Heart left ventricle (tissue), 16 donors: ENCODE measurements at regions not wholly inside any gene's neighbourhood (a gene's known extent, or its start where the extent isn't known, plus 50 kb on each side); places are given as distances from the start of the nearest gene placed in this dataset.

Experiments
- ATAC-seq, 4 donors: fragments of 200-7000 bp; cut with Tn5 transposase; one replicate each; pipeline ENCODE4 v1.9.1; 2020 to 2022; ENCODE audit warnings: moderate library complexity in 4 of 4, mild to moderate bottlenecking in 3 of 4, moderate number of reproducible peaks in 1 of 4
- DNase-seq, 5 donors: peaks; one replicate each; pipeline ENCODE4 v3.0.0-alpha.2; 2020
- H3K27ac ChIP-seq, 12 donors: fragments of 200-600 bp; sonication (generic) in 4 of 12; one replicate each; pipeline versions ENCODE4 v1.5.0 to v1.8.0; 2016 to 2022; ENCODE audit warnings: mild to moderate bottlenecking in 2 of 12
- H3K27me3 ChIP-seq, 9 donors: fragments of 200-600 bp; sonication (generic) in 2 of 9; one replicate each; pipeline versions ENCODE4 v1.5.1 to v1.8.0; 2016 to 2022; ENCODE audit warnings: mild to moderate bottlenecking in 3 of 9
- H3K36me3 ChIP-seq, 9 donors: fragments of 200-600 bp; sonication (generic) in 2 of 9; one replicate each; pipeline versions ENCODE4 v1.5.0 to v1.8.0; 2018 to 2022; ENCODE audit warnings: mild to moderate bottlenecking in 2 of 9
- H3K4me1 ChIP-seq, 12 donors: fragments of 200-600 bp; sonication (generic) in 4 of 12; one replicate each; pipeline versions ENCODE4 v1.5.0 to v1.8.0; 2016 to 2022; ENCODE audit warnings: mild to moderate bottlenecking in 3 of 12
- H3K4me3 ChIP-seq, 12 donors: fragments of 200-600 bp; sonication (generic) in 4 of 12; one replicate each; pipeline versions ENCODE4 v1.5.0 to v1.8.0; 2017 to 2022; ENCODE audit warnings: mild to moderate bottlenecking in 9 of 12, moderate library complexity in 4 of 12
- H3K9me3 ChIP-seq, 12 donors: fragments of 200-600 bp; sonication (generic) in 4 of 12; one replicate each; pipeline versions ENCODE4 v1.5.0 to v1.8.0; 2016 to 2022; ENCODE audit warnings: mild to moderate bottlenecking in 1 of 12
- CTCF ChIP-seq, 12 donors: fragments of 200-600 bp; sonication (generic) in 4 of 12; IDR thresholded peaks; one replicate each; pipeline versions ENCODE4 v1.5.0 to v1.8.0; 2018 to 2022; ENCODE audit warnings: antibody characterized with exemption in 12 of 12, mild to moderate bottlenecking in 5 of 12
- POLR2A ChIP-seq, 2 donors: fragments of 450-650 bp; IDR thresholded peaks; one replicate each; pipeline ENCODE4 v1.6.1; 2017; ENCODE audit warnings: antibody characterized with exemption in 2 of 2, mild to moderate bottlenecking in 2 of 2, moderate library complexity in 2 of 2
- WGBS, 4 donors: extraction: QIAGEN DNeasy Blood & Tissue Kit in 2 of 4; methylation state at CpG; one replicate each; pipeline versions ENCODE4 v1.1.5 to v1.1.7; 2013 to 2018; 5-methylcytosine and 5-hydroxymethylcytosine counted together
- intact Hi-C, 10 donors: fragments of 100-400 bp; cut with DNase I; formaldehyde crosslinking; loops; one replicate each; pipeline versions ENCODE4 v1.11.1 to v1.14.2; 2022
- donor health status: ischemic (EF 13 %, LVEDD 7.1; RV severe dilation, severe dysfunction).
- donor health status: healthy with polysubstance abuse.
- donor health status: DM: no; HTN: yes; CAD: no.
- donor health status: DM: no; HTN: no; CAD: no.
- donor health status: ischemic (EF 25% LVEDD 6.9; RV normal size, moderate dysfunction).
- donor health status: ischemic (EF 25% LVEDD 5.7; RV mildly dilated, moderate dysfunction).
- donor health status: healthy.
- donor health status: DM: yes; HTN: yes; CAD: no.
- donor health status: ischemic (EF 35%, LVEDD 5.7; RV mildly dilated, moderate dysfunction).
- donor health status: nonischemic (EF 11% LVEDD 7.7; RV severe dilation, severe dysfunction).
- donor health status: DM: yes; HTN: yes; CAD: no.
- donor health status: PGD.
- donor health status: ischemic (EF 29% LVEDD 5.4; RV normal size, mild dysfunction).
- donor health status: nonischemic (EF 23%, LVEDD 6.1; RV moderate dilation, normal function).

GRCh38 chr9:36764364-36765076 lies 191.8 kb downstream of the MELK start:
- intact Hi-C loops, result no loop called here
- Histone ChIP-seq H3K4me3 (no peak overlapping the region), H3K9me3 (no peaks in the 10 kb centered on the region), H3K27ac (no peak overlapping the region), H3K36me3 (no peaks in the 10 kb centered on the region), H3K4me1 (no peaks in the 10 kb centered on the region), H3K27me3 (peaks cover 0 to 54% (median 17%) of the 10 kb centered on the region in 9 donors)
- WGBS, 4 donors, result 75 to 86% (median 86%) methylated on average over 14 of the region's 14 CpGs
- no peak for ATAC-seq
- DNase-seq, result no peak
- TF ChIP-seq POLR2A (IDR thresholded peaks at IDR 0.05) (no peak), CTCF (IDR thresholded peaks at IDR 0.05) (no peak)

DNA sequence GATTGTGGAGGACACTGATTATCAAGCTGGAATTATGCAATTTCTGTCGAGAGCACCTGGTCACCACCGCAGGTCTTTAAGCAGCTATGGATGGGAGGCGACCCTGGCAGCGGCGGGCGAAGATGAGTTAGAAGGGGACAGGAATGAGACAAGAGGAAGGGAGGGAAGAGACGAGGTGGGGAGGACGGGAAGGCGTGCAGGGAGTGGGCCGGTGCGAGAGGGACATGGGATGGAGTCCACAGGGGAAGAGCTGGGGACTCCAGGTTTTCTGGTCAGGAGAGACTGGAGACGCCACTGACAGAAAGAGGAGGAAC lies 192.3 kb downstream of the MELK start:
- WGBS, 4 donors, result 58 to 80% (median 75%) methylated on average over 12 of the region's 12 CpGs
- Histone ChIP-seq H3K9me3 (no peaks in the 10 kb centered on the region), H3K4me3 (no peak overlapping the region), H3K27me3 (peaks cover 0 to 53% (median 16%) of the 10 kb centered on the region in 9 donors), H3K4me1 (no peaks in the 10 kb centered on the region), H3K27ac (no peak overlapping the region), H3K36me3 (no peaks in the 10 kb centered on the region)
- DNase-seq (no peak), ATAC-seq (no peak)
- intact Hi-C loops, result no loop called here
- TF ChIP-seq POLR2A (IDR thresholded peaks at IDR 0.05) (no peak), CTCF (IDR thresholded peaks at IDR 0.05) (no peak)

DNA sequence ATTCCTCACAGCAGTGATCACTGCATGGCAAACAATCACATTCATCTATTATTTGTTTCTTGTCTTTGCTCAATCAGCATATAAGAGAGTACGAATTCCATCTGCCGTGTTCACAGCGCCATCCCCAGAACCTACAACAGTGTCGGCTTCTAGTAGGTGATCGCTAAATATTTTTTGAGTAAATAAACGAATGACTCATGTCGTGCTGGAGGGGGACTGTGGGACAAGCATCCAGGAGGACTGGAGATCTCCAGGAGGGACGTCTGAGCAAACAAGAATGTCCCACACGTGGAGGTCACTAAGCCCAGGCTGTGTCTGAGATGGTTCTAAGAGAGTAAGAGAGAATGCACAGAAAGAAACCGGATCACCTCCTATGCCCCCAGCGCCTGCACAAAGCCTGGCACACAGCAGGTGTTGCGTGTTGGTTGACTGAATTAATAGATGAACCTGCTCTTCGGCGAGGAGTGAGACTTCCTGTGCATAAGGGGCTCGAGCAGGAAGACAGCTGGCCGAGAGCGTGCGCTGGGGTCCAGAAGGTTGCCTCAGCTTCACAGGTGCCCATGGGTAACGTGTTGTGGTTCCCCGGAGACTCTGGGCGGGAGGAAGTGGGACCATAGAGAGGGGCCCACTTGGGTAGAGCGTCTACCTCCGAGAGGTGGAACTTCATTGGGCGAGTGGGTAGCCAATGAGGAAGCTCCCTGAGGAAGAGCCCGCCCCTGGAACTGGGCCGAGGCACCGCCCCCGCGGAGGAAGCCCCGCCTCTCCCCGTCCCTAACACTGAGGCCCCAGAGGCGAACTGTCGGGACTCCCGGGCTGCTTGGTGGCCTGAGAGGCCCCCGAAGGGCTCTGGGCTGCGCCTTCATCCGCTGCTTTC lies 193.0 kb downstream of the MELK start:
- peak; percentile 62 to 86 (median 76) for ATAC-seq
- Histone ChIP-seq H3K27me3 (peaks cover 0 to 49% (median 10%) of the 10 kb centered on the region in 9 donors), H3K36me3 (no peaks in the 10 kb centered on the region), H3K4me1 (no peaks in the 10 kb centered on the region), H3K9me3 (no peaks in the 10 kb centered on the region), H3K27ac (no peak overlapping the region), H3K4me3 (peak overlapping the region in 9 of 12 donors; percentile 2 to 53 (median 27))
- intact Hi-C loops, result no loop called here
- peak; percentile 45 to 78 (median 47) for DNase-seq
- WGBS, 4 donors, result 9 to 27% (median 20%) methylated on average over 35 to 37 of the region's 37 CpGs
- TF ChIP-seq POLR2A (IDR thresholded peaks at IDR 0.05), result no peak
- no peak for TF ChIP-seq CTCF (IDR thresholded peaks at IDR 0.05)

GRCh38 chr9:36768677-36769076 lies 196.0 kb downstream of the MELK start:
- Histone ChIP-seq H3K9me3 (no peaks in the 10 kb centered on the region), H3K27me3 (peaks cover 0 to 40% (median 7%) of the 10 kb centered on the region in 9 donors), H3K27ac (no peak overlapping the region), H3K4me3 (no peak overlapping the region), H3K36me3 (no peaks in the 10 kb centered on the region), H3K4me1 (no peaks in the 10 kb centered on the region)
- intact Hi-C loops, result no loop called here
- TF ChIP-seq POLR2A (IDR thresholded peaks at IDR 0.05) (no peak), CTCF (IDR thresholded peaks at IDR 0.05) (no peak)
- no peak for ATAC-seq
- 80 to 86% (median 82%) methylated on average over 3 of the region's 3 CpGs for WGBS, 4 donors
- no peak for DNase-seq
